GM12891 (cell line): ENCODE measurements at regions not wholly inside any gene's neighbourhood (a gene's known extent, or its start where the extent isn't known, plus 50 kb on each side); places are given as distances from the start of the nearest gene placed in this dataset.

ENCODE experiments used
- DNase-seq: peaks from one replicate; pipeline ENCODE4 v3.0.0; 2011; ENCODE audit warnings: low spot score; ENCODE audit not compliant: insufficient read length
- FAIRE-seq: peaks from 2 replicates; lab custom pipeline; 2011; peaks lifted over from hg19 to GRCh38; lab: Jason Lieb, UNC
- PAX5 ChIP-seq: IDR thresholded peaks from 2 replicates; pipeline ENCODE4 v1.6.1; 2011; ENCODE audit warnings: low read length, moderate library complexity, mild to moderate bottlenecking; ENCODE audit not compliant: insufficient read depth, severe bottlenecking
- POLR2A ChIP-seq: IDR thresholded peaks from 2 replicates; pipeline ENCODE4 v1.6.1; 2011; ENCODE audit warnings: low read depth, low read length, control low read depth
- POLR2AphosphoS5 ChIP-seq: IDR thresholded peaks from 2 replicates; pipeline ENCODE4 v1.6.1; 2011; ENCODE audit warnings: low read depth, low read length, control low read depth
- POU2F2 ChIP-seq: IDR thresholded peaks from 2 replicates; pipeline ENCODE4 v1.6.1; 2011; ENCODE audit warnings: low read depth, mild to moderate bottlenecking, control low read depth, low read length, moderate library complexity
- SPI1 ChIP-seq: IDR thresholded peaks from 2 replicates; pipeline ENCODE4 v1.6.1; 2011; ENCODE audit warnings: low read depth, low read length, control low read depth
- TAF1 ChIP-seq: IDR thresholded peaks from 2 replicates; pipeline ENCODE4 v1.6.1; 2011; ENCODE audit warnings: low read depth, low read length, control low read depth

DNA sequence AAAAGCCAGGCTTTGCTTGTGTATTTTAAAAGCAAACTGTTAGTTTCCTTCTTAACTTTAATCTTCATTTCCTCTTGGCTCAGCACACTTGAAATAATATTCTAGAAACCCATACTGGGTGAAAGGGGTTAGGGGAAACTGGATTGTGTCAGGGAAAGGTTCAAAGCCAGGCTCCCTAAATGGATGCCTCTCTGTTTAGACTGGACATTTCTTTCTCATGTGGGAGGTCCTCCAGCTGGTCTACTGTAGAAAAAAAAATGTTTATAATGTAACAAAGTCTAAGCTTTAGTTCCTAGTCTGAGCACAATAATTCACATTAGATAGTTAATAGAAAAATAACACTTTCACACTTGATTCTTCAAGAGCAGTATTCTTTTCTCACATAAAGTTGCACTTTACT is 89.0 kb upstream of the AKIRIN2 start:
- FAIRE-seq (no peak), DNase-seq (no peak)
- no peak for TF ChIP-seq PAX5
- no peak for TF ChIP-seq TAF1
- no peak for TF ChIP-seq POU2F2
- TF ChIP-seq POLR2A, result no peak
- no peak for TF ChIP-seq POLR2AphosphoS5
- TF ChIP-seq SPI1, result no peak

DNA sequence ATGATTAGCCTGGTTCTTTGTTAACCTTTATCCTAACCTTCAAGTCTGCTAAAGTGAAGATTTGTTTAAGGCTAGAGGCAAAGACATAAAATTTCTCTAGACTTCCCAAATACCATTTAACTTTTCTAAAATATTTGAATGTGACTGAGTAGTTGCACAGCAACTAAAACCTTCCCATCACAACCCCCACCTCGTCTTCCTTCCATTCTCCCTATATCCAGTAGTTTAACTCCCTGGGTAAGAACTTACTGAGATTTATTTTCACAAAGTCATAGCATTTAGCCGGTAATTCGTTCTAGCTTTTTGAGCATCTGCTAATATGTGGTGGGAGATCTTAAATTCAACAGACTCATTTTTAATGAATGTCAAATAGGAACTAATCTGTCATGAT is 87.9 kb upstream of the AKIRIN2 start:
- FAIRE-seq (no peak), DNase-seq (no peak)
- TF ChIP-seq SPI1, result no peak

DNA sequence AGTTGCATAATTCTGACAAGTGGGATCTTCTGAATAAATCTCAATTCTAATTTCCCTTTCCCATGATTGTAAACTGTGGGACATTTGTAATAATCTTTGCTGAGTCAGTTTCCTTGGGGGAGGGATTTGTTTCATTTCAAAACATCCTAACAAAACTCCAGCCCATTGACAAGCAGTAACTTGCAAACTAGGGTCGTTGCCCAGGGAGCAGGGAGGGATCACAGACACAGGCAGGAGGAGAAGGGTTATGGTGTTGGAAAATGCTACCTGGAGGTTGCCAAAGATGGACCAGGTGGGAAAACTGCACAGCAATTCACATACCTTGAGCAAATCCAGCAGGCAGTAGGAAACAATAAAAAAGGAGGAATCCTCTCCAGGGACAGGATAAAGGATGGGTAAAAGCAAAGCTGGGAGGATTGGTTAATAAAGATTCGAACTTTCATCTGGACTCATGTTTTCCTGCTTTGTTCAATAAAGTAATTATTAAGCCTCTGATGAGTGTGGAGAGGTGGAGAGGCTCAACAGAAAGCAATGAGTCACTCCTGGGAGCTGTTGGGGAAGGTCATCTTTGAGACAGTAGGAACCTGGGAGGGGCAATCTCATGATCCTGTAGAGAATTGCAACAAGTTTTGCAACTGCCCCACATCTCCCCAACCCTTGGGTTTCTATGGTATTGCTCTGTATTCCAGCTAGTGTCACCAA is 87.3 kb upstream of the AKIRIN2 start:
- TF ChIP-seq TAF1 (no peak), POLR2AphosphoS5 (no peak), SPI1 (no peak), POLR2A (no peak), PAX5 (no peak), POU2F2 (no peak)
- DNase-seq (no peak), FAIRE-seq (no peak)

- FAIRE-seq (no peak), DNase-seq (no peak)
- TF ChIP-seq PAX5 (no peak), POLR2AphosphoS5 (no peak), POLR2A (no peak), TAF1 (no peak), SPI1 (no peak), POU2F2 (no peak)
These were observed 86.1 kb upstream of the AKIRIN2 start for GRCh38 chr6:87788141-87788540.

DNA sequence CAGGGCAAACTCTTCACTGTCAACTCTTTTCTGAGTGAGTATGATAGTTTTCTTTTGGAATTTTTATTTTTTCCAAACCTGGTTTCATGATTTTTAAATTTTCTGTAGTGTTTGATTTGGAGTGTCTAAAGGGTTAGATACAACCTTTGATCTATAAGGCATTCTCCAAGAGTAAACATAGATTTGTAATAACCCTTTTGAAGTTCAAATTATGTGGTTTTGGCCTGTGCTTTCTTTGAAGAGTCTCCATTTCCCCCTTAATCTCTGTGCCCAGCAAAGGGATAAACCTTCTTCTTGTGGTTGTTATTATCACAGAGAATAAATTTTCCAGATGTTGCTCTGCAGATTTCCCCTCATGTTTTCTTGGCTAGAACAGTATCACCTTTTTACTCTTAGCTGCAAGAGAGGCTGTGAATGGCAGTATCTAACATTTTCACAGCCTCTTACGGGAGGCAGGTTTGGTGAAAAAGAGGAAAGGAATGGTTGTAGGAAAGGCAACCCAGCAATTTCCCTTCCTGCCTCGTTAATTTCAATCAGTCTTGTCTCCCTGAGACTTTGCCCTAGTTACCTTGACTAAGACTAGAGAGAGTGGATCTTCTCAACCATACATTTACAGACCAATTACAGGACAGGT is 83.3 kb upstream of the AKIRIN2 start:
- FAIRE-seq, result no peak

DNA sequence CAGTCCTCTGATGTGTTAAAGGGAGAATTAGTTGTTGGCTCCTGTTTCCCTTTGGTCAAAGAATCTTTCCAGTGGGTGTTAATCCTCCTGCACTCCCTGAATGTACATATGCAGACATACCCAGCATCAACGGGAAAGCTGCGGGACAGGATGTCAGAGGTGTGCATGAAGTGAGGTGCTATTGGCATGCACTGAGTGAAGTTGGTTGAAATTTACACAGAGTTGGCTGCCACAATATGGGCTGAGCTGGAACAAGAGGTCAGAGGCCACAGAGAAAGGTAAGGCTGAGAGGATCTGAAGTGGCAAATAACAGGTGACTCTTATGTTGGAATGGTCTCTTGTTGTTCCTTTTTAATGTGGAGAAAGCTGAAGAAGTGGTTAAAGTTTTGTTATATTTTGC is 82.7 kb upstream of the AKIRIN2 start:
- no peak for FAIRE-seq
- no peak for TF ChIP-seq PAX5
- TF ChIP-seq POU2F2, result no peak
- TF ChIP-seq POLR2A, result no peak
- no peak for TF ChIP-seq POLR2AphosphoS5
- TF ChIP-seq TAF1, result no peak
- no peak for TF ChIP-seq SPI1
- DNase-seq, result no peak

More for the DNA sequence above, 83.3 kb upstream of the AKIRIN2 start:
- no peak for TF ChIP-seq POU2F2
- no peak for TF ChIP-seq POLR2AphosphoS5
- DNase-seq, result no peak

- FAIRE-seq (peak; percentile 59), DNase-seq (no peak)
- TF ChIP-seq TAF1, result no peak
- no peak for TF ChIP-seq POLR2AphosphoS5
- no peak for TF ChIP-seq POU2F2
- TF ChIP-seq POLR2A, result no peak
- no peak for TF ChIP-seq PAX5
- no peak for TF ChIP-seq SPI1
These were observed 82.0 kb upstream of the AKIRIN2 start for GRCh38 chr6:87784051-87784450.

DNA sequence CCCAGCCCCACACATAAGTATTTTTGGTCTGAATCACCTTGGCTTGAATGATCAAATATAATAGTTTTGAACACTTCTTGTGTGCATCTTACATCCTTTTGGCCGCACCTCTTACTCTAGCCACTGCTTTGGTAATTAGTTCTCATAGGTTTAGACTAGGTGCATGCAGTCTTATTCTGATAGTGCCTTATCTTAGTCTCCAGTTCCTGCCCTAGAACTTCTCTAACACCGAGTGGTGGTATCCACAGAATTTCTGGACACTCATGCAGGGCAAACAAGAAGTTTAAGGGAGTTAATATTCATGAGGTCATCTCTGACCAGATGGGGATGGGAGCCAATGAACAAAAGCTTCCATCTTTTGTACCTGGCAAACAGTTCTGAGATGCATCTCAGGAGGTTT is 77.5 kb upstream of the AKIRIN2 start:
- TF ChIP-seq TAF1 (no peak), PAX5 (no peak), POLR2AphosphoS5 (no peak), POU2F2 (no peak), POLR2A (no peak), SPI1 (no peak)
- DNase-seq, result no peak
- FAIRE-seq, result no peak

- FAIRE-seq (no peak), DNase-seq (no peak)
- no peak for TF ChIP-seq POLR2A
- TF ChIP-seq POLR2AphosphoS5, result no peak
- no peak for TF ChIP-seq SPI1
- no peak for TF ChIP-seq TAF1
- no peak for TF ChIP-seq POU2F2
These were observed 70.8 kb upstream of the AKIRIN2 start for GRCh38 chr6:87772597-87773530.

GRCh38 chr6:87767478-87767877 is 65.4 kb upstream of the AKIRIN2 start:
- no peak for TF ChIP-seq TAF1
- TF ChIP-seq POLR2A, result no peak
- TF ChIP-seq SPI1, result no peak
- TF ChIP-seq POLR2AphosphoS5, result no peak
- no peak for TF ChIP-seq PAX5
- TF ChIP-seq POU2F2, result no peak
- DNase-seq, result no peak
- FAIRE-seq, result no peak
